ENCODE measurements at regions not wholly inside any gene's neighbourhood (a gene's known extent, or its start where the extent isn't known, plus 50 kb on each side); places are given as distances from the start of the nearest gene placed in this dataset.
"Not testable (repeated sequence)": the region's sequence is repeated elsewhere in the genome, so short reads cannot be mapped to it uniquely, and the experiment has no call there.

GRCh38 chr6:12516070-12516469 is 200.5 kb upstream of the PHACTR1 start:
- DNase-seq (ENCODE audit: low read depth): no peak

GRCh38 chr6:12522347-12522746 is 194.2 kb upstream of the PHACTR1 start:
- no peak for DNase-seq (ENCODE audit: low read depth)

DNA sequence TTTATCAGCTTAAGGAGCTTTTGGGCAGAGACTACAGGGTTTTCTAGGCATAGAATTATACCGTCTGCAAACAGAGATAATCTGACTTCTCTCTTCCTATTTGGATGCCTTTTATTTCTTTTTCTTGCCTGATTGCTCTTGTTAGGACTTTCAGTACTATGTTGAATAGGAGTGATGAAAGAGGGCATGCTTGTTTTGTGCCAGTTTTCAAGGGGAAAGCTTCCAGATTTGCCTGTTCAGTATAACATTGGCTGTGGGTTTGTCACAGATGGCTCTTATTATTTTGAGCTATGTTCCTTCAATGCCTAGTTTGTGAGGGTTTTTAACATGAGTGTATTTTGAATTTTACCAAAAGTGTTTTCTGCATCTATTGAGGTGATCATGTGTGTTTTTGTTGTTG is 192.8 kb upstream of the PHACTR1 start:
- DNase-seq (ENCODE audit: low read depth): peak; percentile 10

DNA sequence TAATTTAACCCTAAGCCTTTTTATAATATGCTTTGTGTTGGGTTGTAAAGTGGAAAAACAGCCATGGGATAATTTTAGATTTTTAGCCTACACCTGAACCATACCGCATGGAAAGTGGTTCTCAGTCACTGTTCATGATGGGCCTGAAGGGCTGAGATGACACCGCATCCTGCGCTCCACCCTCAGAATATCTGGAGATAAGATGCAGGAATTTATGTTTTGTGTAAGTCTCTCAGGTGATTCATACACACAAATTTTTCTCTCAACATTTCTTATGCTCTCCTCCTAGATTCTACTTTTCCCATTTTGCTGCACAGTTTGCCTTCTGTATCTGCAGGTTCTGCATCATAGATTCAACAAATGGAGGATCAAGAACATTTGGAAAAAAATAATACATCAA is 191.3 kb upstream of the PHACTR1 start:
- DNase-seq (ENCODE audit: low read depth): no peak

GRCh38 chr6:12527339-12527738 is 189.2 kb upstream of the PHACTR1 start:
- DNase-seq (ENCODE audit: low read depth): no peak

DNA sequence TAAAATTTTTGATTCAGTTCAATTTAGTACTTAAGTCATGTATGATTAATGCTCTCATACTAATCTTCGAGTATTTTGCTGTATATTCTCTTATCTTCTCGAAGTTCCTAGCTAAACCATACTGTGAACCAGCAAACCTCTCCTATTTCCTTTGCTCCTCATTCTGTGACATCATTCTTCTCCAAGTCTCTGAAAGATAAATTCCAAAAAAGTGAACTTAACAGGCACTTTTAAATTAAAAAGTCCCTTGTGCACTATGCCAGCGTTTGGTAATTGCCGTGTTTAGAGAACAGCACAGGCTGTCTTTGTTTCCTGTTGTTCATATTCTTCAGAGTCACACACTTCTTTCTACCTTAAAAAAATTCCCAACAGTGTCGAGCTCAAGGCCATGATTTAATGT is 188.4 kb upstream of the PHACTR1 start:
- no peak for DNase-seq (ENCODE audit: low read depth)

- no peak for DNase-seq (ENCODE audit: low read depth)
Observed at GRCh38 chr6:12528581-12529363, 187.8 kb upstream of the PHACTR1 start.

DNA sequence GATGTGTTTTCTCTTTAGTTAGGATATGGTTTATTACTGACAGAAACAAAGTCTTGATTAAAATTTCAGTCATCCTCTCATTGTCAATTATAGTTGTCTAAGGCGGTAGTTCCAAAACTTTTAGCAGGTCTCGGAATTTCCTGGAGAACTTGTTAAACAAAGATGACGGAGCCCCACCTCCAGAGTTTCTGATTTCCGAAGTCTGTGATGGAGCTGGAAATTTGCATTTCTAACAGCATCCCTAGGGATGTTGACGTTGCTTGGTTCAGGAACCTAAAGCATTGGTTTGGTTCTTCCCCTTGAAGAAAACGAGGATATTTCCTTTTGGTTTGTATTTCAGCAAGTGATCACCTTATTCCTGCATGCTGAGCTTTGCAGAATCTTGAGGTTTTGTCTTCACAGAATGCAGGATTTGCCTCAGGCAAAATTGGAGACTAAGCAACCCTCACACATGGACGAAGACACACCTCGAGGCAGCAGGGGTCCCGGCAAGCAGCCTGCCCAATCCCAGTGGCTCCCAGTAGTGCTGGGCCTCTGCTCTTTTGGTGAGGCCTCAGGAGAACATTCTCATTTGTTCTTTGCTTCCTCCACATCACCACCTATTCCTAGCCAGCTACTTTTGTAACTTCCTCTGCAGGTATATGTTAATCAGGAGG is 187.1 kb upstream of the PHACTR1 start:
- no peak for DNase-seq (ENCODE audit: low read depth)

- no peak for DNase-seq (ENCODE audit: low read depth)
Observed at GRCh38 chr6:12530345-12530744, 186.2 kb upstream of the PHACTR1 start.

GRCh38 chr6:12533586-12533985 is 183.0 kb upstream of the PHACTR1 start:
- DNase-seq (ENCODE audit: low read depth): no peak

GRCh38 chr6:12534069-12534853 is 182.3 kb upstream of the PHACTR1 start:
- DNase-seq (ENCODE audit: low read depth): no peak

DNA sequence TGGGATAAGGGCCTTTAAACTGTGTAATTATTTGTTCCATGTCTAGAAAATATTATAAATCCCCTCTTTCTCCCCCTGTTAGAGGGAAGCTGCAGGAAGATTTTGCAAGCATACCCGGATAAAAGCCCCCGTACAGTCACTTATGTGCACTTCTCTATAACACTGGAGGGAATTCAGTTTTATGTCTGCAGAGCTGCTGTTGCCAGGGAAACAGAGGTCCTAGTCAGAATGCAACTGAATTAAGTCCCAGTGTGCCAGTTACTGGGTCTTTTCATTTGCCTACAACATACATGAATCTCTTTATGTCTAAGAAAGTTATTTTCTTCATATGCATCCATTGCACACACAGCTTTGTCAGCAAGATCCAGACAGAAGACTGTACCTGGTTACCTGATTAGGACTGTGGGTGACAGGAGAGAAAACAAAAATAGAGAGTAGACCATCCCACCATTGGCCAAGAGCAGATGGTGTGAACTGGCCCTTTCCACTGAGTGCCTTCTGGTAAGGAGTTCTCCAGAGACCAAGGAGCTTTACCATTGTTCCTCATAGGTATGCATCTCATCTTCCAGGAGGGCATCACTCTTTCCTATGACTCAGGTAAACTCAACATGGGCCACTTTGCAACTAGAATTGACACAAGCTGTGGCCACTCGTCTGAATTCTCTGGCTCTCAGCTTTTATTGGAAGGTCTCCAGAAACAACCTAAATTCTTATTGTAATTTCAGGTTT is 180.8 kb upstream of the PHACTR1 start:
- no peak for DNase-seq (ENCODE audit: low read depth)

GRCh38 chr6:12536416-12536815 is 180.2 kb upstream of the PHACTR1 start:
- DNase-seq (ENCODE audit: low read depth): no peak

DNA sequence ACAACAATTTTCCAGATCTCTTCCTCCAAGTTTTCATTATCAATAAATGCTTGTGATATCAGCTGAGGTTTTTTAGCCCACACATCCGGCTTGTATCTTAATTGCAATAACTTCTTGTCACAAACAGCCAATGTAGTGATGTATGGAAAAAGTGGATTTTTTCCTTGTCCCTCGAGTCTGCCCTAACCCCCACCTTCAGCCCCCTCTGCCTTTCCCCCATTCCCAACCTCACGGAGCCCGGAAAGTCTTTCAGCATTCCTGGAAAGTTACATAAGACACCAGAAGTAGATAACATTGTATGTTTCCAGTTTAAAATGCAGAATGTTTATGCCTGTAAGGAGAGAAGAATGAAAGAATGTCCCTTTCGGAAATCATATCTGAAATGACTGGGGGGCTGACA is 179.2 kb upstream of the PHACTR1 start:
- no peak for DNase-seq (ENCODE audit: low read depth)

- peak; percentile 15 for DNase-seq (ENCODE audit: low read depth)
Observed at GRCh38 chr6:12538881-12539357, 177.6 kb upstream of the PHACTR1 start.

- not testable (repeated sequence) for DNase-seq (ENCODE audit: low read depth)
Observed at GRCh38 chr6:12542319-12543115, 174.1 kb upstream of the PHACTR1 start.

DNA sequence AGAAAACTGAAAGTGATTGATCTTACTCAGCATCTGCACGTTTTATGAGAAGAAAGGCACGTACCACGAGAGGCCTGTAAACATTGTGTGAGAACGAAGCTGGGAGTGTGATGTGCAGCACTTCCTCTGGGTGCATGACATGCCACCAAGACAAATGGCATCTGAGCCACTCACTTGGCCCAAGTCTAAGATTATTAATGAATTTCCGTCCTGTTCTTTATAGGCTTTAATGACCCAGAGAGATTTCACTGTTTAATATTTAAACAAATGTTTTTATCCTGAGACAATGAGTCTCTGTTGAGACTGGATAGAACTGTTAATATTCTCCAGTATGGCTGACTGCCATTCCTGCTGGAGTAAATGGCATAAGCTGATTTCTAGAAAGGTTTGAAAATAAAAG is 172.6 kb upstream of the PHACTR1 start:
- no peak for DNase-seq (ENCODE audit: low read depth)

- DNase-seq (ENCODE audit: low read depth): no peak
Observed at GRCh38 chr6:12544821-12545565, 171.6 kb upstream of the PHACTR1 start.

- DNase-seq (ENCODE audit: low read depth): peak; percentile 56
Observed at GRCh38 chr6:12545619-12546409, 170.8 kb upstream of the PHACTR1 start.
